Sigmoid colon (tissue), 6 donors: ENCODE measurements at regions not wholly inside any gene's neighbourhood (a gene's known extent, or its start where the extent isn't known, plus 50 kb on each side); places are given as distances from the start of the nearest gene placed in this dataset.

ENCODE experiments used
- DNase-seq: peaks from one replicate; pipeline ENCODE4 v3.0.0-alpha.2; 2019
- H3K27ac ChIP-seq, 4 donors: fragments of 200-600 bp; sonication (generic); one replicate each; pipeline ENCODE4 v1.5.1; 2016 to 2019; ENCODE audit warnings: mild to moderate bottlenecking in 1 of 4
- H3K27me3 ChIP-seq, 3 donors: fragments of 200-600 bp; sonication (generic); one replicate each; pipeline ENCODE4 v1.5.1; 2019; ENCODE audit warnings: mild to moderate bottlenecking in 1 of 3
- H3K36me3 ChIP-seq, 4 donors: fragments of 200-600 bp; sonication (generic); one replicate each; pipeline ENCODE4 v1.5.1; 2016 to 2019
- H3K4me1 ChIP-seq, 4 donors: fragments of 200-600 bp; sonication (generic); one replicate each; pipeline ENCODE4 v1.5.1; 2017 to 2019
- H3K4me3 ChIP-seq, 4 donors: fragments of 200-600 bp; sonication (generic); one replicate each; pipeline ENCODE4 v1.5.1; 2017 to 2019; ENCODE audit warnings: mild to moderate bottlenecking in 2 of 4, moderate library complexity in 1 of 4
- H3K9me3 ChIP-seq, 4 donors: fragments of 200-600 bp in 3 of 4; sonication (generic) in 3 of 4; one replicate each; pipeline versions ENCODE4 v1.5.1 to v1.6.1; 2013 to 2019
- EP300 ChIP-seq, 4 donors: sonication (generic); formaldehyde crosslinking; IDR thresholded peaks; one replicate each; pipeline ENCODE4 v1.6.1; 2017; ENCODE audit warnings: antibody characterized with exemption in 4 of 4
- POLR2A ChIP-seq, 2 donors: fragments of 450-650 bp; IDR thresholded peaks; one replicate each; pipeline ENCODE4 v1.6.1; 2016; ENCODE audit warnings: antibody characterized with exemption in 2 of 2, mild to moderate bottlenecking in 2 of 2, moderate library complexity in 2 of 2
- POLR2AphosphoS5 ChIP-seq, 4 donors: sonication (generic); formaldehyde crosslinking; IDR thresholded peaks; one replicate each; pipeline ENCODE4 v1.6.1; 2017; ENCODE audit warnings: antibody characterized with exemption in 4 of 4
- WGBS, 2 donors: extraction: QIAGEN DNeasy Blood & Tissue Kit; methylation state at CpG; one replicate each; pipeline ENCODE4 v1.1.7; 2013; 5-methylcytosine and 5-hydroxymethylcytosine counted together
- intact Hi-C: fragments of 100-400 bp; cut with DNase I; formaldehyde crosslinking; loops from one replicate; pipeline ENCODE4 v1.15.1; 2023
- TF ChIP-seq, protein P1 (sequence below), 4 experiments: fragments of 450-650 bp in 3 of 4; fragments of 200-600 bp in 1 of 4; IDR thresholded peaks; one replicate each; pipeline ENCODE4 v1.5.1; 2016 to 2019; ENCODE audit warnings: antibody characterized with exemption in 4 of 4, mild to moderate bottlenecking in 3 of 4, moderate library complexity in 2 of 4
- donor health status: healthy with polysubstance abuse.
- donor health status: healthy.

DNA sequence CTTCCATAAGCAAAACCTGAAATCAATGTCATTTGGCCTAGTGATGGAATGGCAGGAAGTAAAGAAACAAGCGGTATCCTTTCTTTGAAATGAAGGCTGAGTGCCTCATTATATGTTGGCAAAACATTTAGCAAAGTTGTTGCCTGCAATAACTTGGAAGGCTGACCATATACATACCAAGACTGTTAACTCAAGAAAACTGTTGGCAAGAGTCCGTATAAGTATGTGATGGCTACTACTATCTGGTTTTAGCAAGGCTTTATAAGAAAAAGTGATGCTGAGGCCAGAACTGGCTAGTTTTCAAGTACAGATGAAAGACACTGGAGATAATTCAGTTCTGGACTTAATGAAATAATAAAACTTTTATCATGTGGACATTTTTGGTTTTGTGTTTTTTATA, 356.2 kb downstream of the ZNF521 start:
- WGBS, 2 donors: 86 to 91% methylated on average over 2 of the region's 2 CpGs
- Histone ChIP-seq H3K36me3 (no peaks in the 10 kb centered on the region), H3K4me1 (no peaks in the 10 kb centered on the region), H3K4me3 (no peak overlapping the region), H3K27me3 (no peaks in the 10 kb centered on the region), H3K27ac (no peak overlapping the region), H3K9me3 (peaks cover 0 to 6% (median 2%) of the 10 kb centered on the region in 4 donors)
- TF ChIP-seq, protein P1, sequence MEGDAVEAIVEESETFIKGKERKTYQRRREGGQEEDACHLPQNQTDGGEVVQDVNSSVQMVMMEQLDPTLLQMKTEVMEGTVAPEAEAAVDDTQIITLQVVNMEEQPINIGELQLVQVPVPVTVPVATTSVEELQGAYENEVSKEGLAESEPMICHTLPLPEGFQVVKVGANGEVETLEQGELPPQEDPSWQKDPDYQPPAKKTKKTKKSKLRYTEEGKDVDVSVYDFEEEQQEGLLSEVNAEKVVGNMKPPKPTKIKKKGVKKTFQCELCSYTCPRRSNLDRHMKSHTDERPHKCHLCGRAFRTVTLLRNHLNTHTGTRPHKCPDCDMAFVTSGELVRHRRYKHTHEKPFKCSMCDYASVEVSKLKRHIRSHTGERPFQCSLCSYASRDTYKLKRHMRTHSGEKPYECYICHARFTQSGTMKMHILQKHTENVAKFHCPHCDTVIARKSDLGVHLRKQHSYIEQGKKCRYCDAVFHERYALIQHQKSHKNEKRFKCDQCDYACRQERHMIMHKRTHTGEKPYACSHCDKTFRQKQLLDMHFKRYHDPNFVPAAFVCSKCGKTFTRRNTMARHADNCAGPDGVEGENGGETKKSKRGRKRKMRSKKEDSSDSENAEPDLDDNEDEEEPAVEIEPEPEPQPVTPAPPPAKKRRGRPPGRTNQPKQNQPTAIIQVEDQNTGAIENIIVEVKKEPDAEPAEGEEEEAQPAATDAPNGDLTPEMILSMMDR (IDR thresholded peaks at IDR 0.05): no peak
- TF ChIP-seq POLR2AphosphoS5 (IDR thresholded peaks at IDR 0.05) (no peak), EP300 (IDR thresholded peaks at IDR 0.05) (no peak)
- DNase-seq: no peak
- intact Hi-C loops: no loop called here

- Histone ChIP-seq H3K4me3 (no peak overlapping the region), H3K27me3 (no peaks in the 10 kb centered on the region), H3K9me3 (peaks cover 0 to 6% (median 2%) of the 10 kb centered on the region in 4 donors), H3K4me1 (no peaks in the 10 kb centered on the region), H3K27ac (no peak overlapping the region), H3K36me3 (no peaks in the 10 kb centered on the region)
- no peak for DNase-seq
- intact Hi-C loops: no loop called here
- WGBS, 2 donors: 94 to 96% methylated on average over 3 of the region's 3 CpGs
- TF ChIP-seq, protein P1 (IDR thresholded peaks at IDR 0.05): no peak
- TF ChIP-seq POLR2AphosphoS5 (IDR thresholded peaks at IDR 0.05): no peak
- no peak for TF ChIP-seq POLR2A (IDR thresholded peaks at IDR 0.05)
- no peak for TF ChIP-seq EP300 (IDR thresholded peaks at IDR 0.05)
These were observed 352.2 kb downstream of the ZNF521 start for GRCh38 chr18:24999650-25000267.

GRCh38 chr18:25001803-25002202, 350.2 kb downstream of the ZNF521 start:
- Histone ChIP-seq H3K27me3 (no peaks in the 10 kb centered on the region), H3K4me3 (no peak overlapping the region), H3K36me3 (no peaks in the 10 kb centered on the region), H3K27ac (no peak overlapping the region), H3K4me1 (no peaks in the 10 kb centered on the region), H3K9me3 (peaks cover 0 to 6% (median 2%) of the 10 kb centered on the region in 4 donors)
- intact Hi-C loops: no loop called here
- TF ChIP-seq POLR2A (IDR thresholded peaks at IDR 0.05) (no peak), EP300 (IDR thresholded peaks at IDR 0.05) (no peak), POLR2AphosphoS5 (IDR thresholded peaks at IDR 0.05) (no peak)
- TF ChIP-seq, protein P1 (IDR thresholded peaks at IDR 0.05): no peak
- DNase-seq: no peak
- 93 to 94% methylated on average over 2 of the region's 2 CpGs for WGBS, 2 donors

- Histone ChIP-seq H3K4me3 (no peak overlapping the region), H3K9me3 (no peaks in the 10 kb centered on the region), H3K27ac (no peak overlapping the region), H3K36me3 (no peaks in the 10 kb centered on the region), H3K27me3 (no peaks in the 10 kb centered on the region), H3K4me1 (no peaks in the 10 kb centered on the region)
- 65 to 77% methylated on average over 6 of the region's 6 CpGs for WGBS, 2 donors
- no peak for DNase-seq
- intact Hi-C loops: no loop called here
- TF ChIP-seq POLR2AphosphoS5 (IDR thresholded peaks at IDR 0.05) (no peak), POLR2A (IDR thresholded peaks at IDR 0.05) (no peak), EP300 (IDR thresholded peaks at IDR 0.05) (no peak)
- TF ChIP-seq, protein P1 (IDR thresholded peaks at IDR 0.05): no peak
These were observed 346.2 kb downstream of the ZNF521 start for GRCh38 chr18:25005541-25006403.
